ENCODE measurements at regions not wholly inside any gene's neighbourhood (a gene's known extent, or its start where the extent isn't known, plus 50 kb on each side); places are given as distances from the start of the nearest gene placed in this dataset.

GRCh38 chr6:16857969-16858592 lies 96.8 kb upstream of the ATXN1 start:
- no peaks in the 10 kb centered on the region for H3K27me3 ChIP-seq (ENCODE audit: control insufficient read depth, insufficient read depth, low read length)
- DNase-seq: no peak
- H3K4me3 ChIP-seq (ENCODE audit: insufficient read depth, low read depth, low read length): no peak overlapping the region
- H3K36me3 ChIP-seq (replicated peaks; ENCODE audit: control insufficient read depth, insufficient read depth, low read length): no peaks in the 10 kb centered on the region

- H3K27me3 ChIP-seq (ENCODE audit: control insufficient read depth, insufficient read depth, low read length): no peaks in the 10 kb centered on the region
- no peak overlapping the region for H3K4me3 ChIP-seq (ENCODE audit: insufficient read depth, low read depth, low read length)
- no peak for DNase-seq
- no peaks in the 10 kb centered on the region for H3K36me3 ChIP-seq (replicated peaks; ENCODE audit: control insufficient read depth, insufficient read depth, low read length)
Observed at GRCh38 chr6:16855460-16855859, 94.2 kb upstream of the ATXN1 start.

- H3K27me3 ChIP-seq (ENCODE audit: control insufficient read depth, insufficient read depth, low read length): no peaks in the 10 kb centered on the region
- no peak for DNase-seq
- H3K36me3 ChIP-seq (replicated peaks; ENCODE audit: control insufficient read depth, insufficient read depth, low read length): no peaks in the 10 kb centered on the region
- no peak overlapping the region for H3K4me3 ChIP-seq (ENCODE audit: insufficient read depth, low read depth, low read length)
Observed at GRCh38 chr6:16854986-16855385, 93.7 kb upstream of the ATXN1 start.

GRCh38 chr6:16852671-16853070 lies 91.4 kb upstream of the ATXN1 start:
- no peak for DNase-seq
- Histone ChIP-seq H3K4me3 (ENCODE audit: insufficient read depth, low read depth, low read length) (no peak overlapping the region), H3K36me3 (replicated peaks; ENCODE audit: control insufficient read depth, insufficient read depth, low read length) (no peaks in the 10 kb centered on the region), H3K27me3 (ENCODE audit: control insufficient read depth, insufficient read depth, low read length) (no peaks in the 10 kb centered on the region)

- no peaks in the 10 kb centered on the region for H3K36me3 ChIP-seq (replicated peaks; ENCODE audit: control insufficient read depth, insufficient read depth, low read length)
- H3K27me3 ChIP-seq (ENCODE audit: control insufficient read depth, insufficient read depth, low read length): no peaks in the 10 kb centered on the region
- no peak for DNase-seq
- no peak overlapping the region for H3K4me3 ChIP-seq (ENCODE audit: insufficient read depth, low read depth, low read length)
Observed at GRCh38 chr6:16851758-16852157, 90.5 kb upstream of the ATXN1 start.

GRCh38 chr6:16851044-16851540 lies 89.8 kb upstream of the ATXN1 start:
- DNase-seq: no peak

GRCh38 chr6:16850681-16851026 lies 89.4 kb upstream of the ATXN1 start:
- no peak overlapping the region for H3K4me3 ChIP-seq (ENCODE audit: insufficient read depth, low read depth, low read length)
- DNase-seq: no peak
- no peaks in the 10 kb centered on the region for H3K27me3 ChIP-seq (ENCODE audit: control insufficient read depth, insufficient read depth, low read length)
- no peaks in the 10 kb centered on the region for H3K36me3 ChIP-seq (replicated peaks; ENCODE audit: control insufficient read depth, insufficient read depth, low read length)

More at GRCh38 chr6:16851044-16851540, 89.8 kb upstream of the ATXN1 start:
- Histone ChIP-seq H3K4me3 (ENCODE audit: insufficient read depth, low read depth, low read length) (no peak overlapping the region), H3K27me3 (ENCODE audit: control insufficient read depth, insufficient read depth, low read length) (no peaks in the 10 kb centered on the region), H3K36me3 (replicated peaks; ENCODE audit: control insufficient read depth, insufficient read depth, low read length) (no peaks in the 10 kb centered on the region)

- DNase-seq: no peak
- Histone ChIP-seq H3K36me3 (replicated peaks; ENCODE audit: control insufficient read depth, insufficient read depth, low read length) (no peaks in the 10 kb centered on the region), H3K27me3 (ENCODE audit: control insufficient read depth, insufficient read depth, low read length) (no peaks in the 10 kb centered on the region), H3K4me3 (ENCODE audit: insufficient read depth, low read depth, low read length) (no peak overlapping the region)
Observed at GRCh38 chr6:16849988-16850680, 88.9 kb upstream of the ATXN1 start.

GRCh38 chr6:16849280-16849987 lies 88.2 kb upstream of the ATXN1 start:
- no peaks in the 10 kb centered on the region for H3K36me3 ChIP-seq (replicated peaks; ENCODE audit: control insufficient read depth, insufficient read depth, low read length)
- no peak for DNase-seq
- H3K4me3 ChIP-seq (ENCODE audit: insufficient read depth, low read depth, low read length): no peak overlapping the region
- no peaks in the 10 kb centered on the region for H3K27me3 ChIP-seq (ENCODE audit: control insufficient read depth, insufficient read depth, low read length)

GRCh38 chr6:16846399-16846778 lies 85.1 kb upstream of the ATXN1 start:
- no peaks in the 10 kb centered on the region for H3K36me3 ChIP-seq (replicated peaks; ENCODE audit: control insufficient read depth, insufficient read depth, low read length)
- H3K4me3 ChIP-seq (ENCODE audit: insufficient read depth, low read depth, low read length): no peak overlapping the region
- H3K27me3 ChIP-seq (ENCODE audit: control insufficient read depth, insufficient read depth, low read length): no peaks in the 10 kb centered on the region
- no peak for DNase-seq

GRCh38 chr6:16844183-16844582 lies 82.9 kb upstream of the ATXN1 start:
- Histone ChIP-seq H3K4me3 (ENCODE audit: insufficient read depth, low read depth, low read length) (no peak overlapping the region), H3K27me3 (ENCODE audit: control insufficient read depth, insufficient read depth, low read length) (no peaks in the 10 kb centered on the region), H3K36me3 (replicated peaks; ENCODE audit: control insufficient read depth, insufficient read depth, low read length) (no peaks in the 10 kb centered on the region)
- DNase-seq: no peak

- Histone ChIP-seq H3K4me3 (ENCODE audit: insufficient read depth, low read depth, low read length) (no peak overlapping the region), H3K36me3 (replicated peaks; ENCODE audit: control insufficient read depth, insufficient read depth, low read length) (no peaks in the 10 kb centered on the region), H3K27me3 (ENCODE audit: control insufficient read depth, insufficient read depth, low read length) (no peaks in the 10 kb centered on the region)
- no peak for DNase-seq
Observed at GRCh38 chr6:16842676-16843075, 81.4 kb upstream of the ATXN1 start.

- Histone ChIP-seq H3K27me3 (ENCODE audit: control insufficient read depth, insufficient read depth, low read length) (no peaks in the 10 kb centered on the region), H3K36me3 (replicated peaks; ENCODE audit: control insufficient read depth, insufficient read depth, low read length) (no peaks in the 10 kb centered on the region), H3K4me3 (ENCODE audit: insufficient read depth, low read depth, low read length) (no peak overlapping the region)
- no peak for DNase-seq
Observed at GRCh38 chr6:16841241-16841640, 80.0 kb upstream of the ATXN1 start.

- no peaks in the 10 kb centered on the region for H3K27me3 ChIP-seq (ENCODE audit: control insufficient read depth, insufficient read depth, low read length)
- no peak overlapping the region for H3K4me3 ChIP-seq (ENCODE audit: insufficient read depth, low read depth, low read length)
- H3K36me3 ChIP-seq (replicated peaks; ENCODE audit: control insufficient read depth, insufficient read depth, low read length): no peaks in the 10 kb centered on the region
- no peak for DNase-seq
Observed at GRCh38 chr6:16840725-16841124, 79.5 kb upstream of the ATXN1 start.

GRCh38 chr6:16840291-16840690 lies 79.0 kb upstream of the ATXN1 start:
- Histone ChIP-seq H3K36me3 (replicated peaks; ENCODE audit: control insufficient read depth, insufficient read depth, low read length) (no peaks in the 10 kb centered on the region), H3K4me3 (ENCODE audit: insufficient read depth, low read depth, low read length) (no peak overlapping the region), H3K27me3 (ENCODE audit: control insufficient read depth, insufficient read depth, low read length) (no peaks in the 10 kb centered on the region)
- peak; percentile 22 for DNase-seq
